Type B pancreatic cell (in vitro differentiated cells): ENCODE measurements at regions not wholly inside any gene's neighbourhood (a gene's known extent, or its start where the extent isn't known, plus 50 kb on each side); places are given as distances from the start of the nearest gene placed in this dataset.

Experiments used
- DNase-seq: peaks from one replicate; pipeline ENCODE4 v3.0.0; 2021; ENCODE audit warnings: mixed read lengths; ENCODE audit not compliant: unreplicated experiment; ENCODE audit errors: extremely low spot score
- H3K27ac Mint-ChIP-seq: 2 replicates; pipeline ENCODE4 v1.8.0; 2021; ENCODE audit warnings: mild to moderate bottlenecking, mixed read lengths
- H3K27me3 Mint-ChIP-seq: 2 replicates; pipeline ENCODE4 v1.8.0; 2021; ENCODE audit warnings: mixed read lengths
- H3K36me3 Mint-ChIP-seq: 2 replicates; pipeline ENCODE4 v1.8.0; 2021; ENCODE audit warnings: mixed read lengths
- H3K4me1 Mint-ChIP-seq: one replicate; pipeline ENCODE4 v1.8.0; 2021; ENCODE audit warnings: mixed read lengths; ENCODE audit not compliant: unreplicated experiment
- H3K4me3 Mint-ChIP-seq: 2 replicates; pipeline ENCODE4 v1.8.0; 2021; ENCODE audit warnings: mild to moderate bottlenecking, mixed read lengths
- H3K9me3 Mint-ChIP-seq: 2 replicates; pipeline ENCODE4 v1.8.0; 2021; ENCODE audit warnings: mixed read lengths
- TF ChIP-seq, protein P1 (sequence below): fragments of 200-600 bp; sonication (generic); conservative IDR thresholded peaks from 2 replicates; pipeline ENCODE4 v1.5.0; 2021; ENCODE audit warnings: antibody characterized with exemption, mild to moderate bottlenecking

DNA sequence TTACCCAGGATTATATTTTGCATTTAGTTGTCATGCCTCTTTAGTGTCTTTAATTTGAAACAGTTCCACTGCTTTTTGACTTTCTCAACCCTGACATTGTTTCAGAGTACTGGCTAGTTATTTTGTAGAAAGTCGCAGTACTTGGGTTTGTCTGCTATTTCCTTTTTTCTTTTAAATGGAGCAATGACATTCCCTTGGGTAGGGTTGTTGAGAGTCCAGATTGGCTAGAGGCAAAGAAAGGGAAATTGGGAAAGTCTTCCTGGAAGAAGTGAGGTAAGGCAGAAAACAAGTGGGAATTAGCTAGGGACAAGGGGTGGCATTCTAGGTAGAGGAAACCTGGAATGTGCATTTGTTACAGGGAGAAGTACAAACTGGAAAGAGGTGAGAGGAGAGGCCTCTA lies 245.9 kb downstream of the EMP1 start:
- TF ChIP-seq, protein P1, sequence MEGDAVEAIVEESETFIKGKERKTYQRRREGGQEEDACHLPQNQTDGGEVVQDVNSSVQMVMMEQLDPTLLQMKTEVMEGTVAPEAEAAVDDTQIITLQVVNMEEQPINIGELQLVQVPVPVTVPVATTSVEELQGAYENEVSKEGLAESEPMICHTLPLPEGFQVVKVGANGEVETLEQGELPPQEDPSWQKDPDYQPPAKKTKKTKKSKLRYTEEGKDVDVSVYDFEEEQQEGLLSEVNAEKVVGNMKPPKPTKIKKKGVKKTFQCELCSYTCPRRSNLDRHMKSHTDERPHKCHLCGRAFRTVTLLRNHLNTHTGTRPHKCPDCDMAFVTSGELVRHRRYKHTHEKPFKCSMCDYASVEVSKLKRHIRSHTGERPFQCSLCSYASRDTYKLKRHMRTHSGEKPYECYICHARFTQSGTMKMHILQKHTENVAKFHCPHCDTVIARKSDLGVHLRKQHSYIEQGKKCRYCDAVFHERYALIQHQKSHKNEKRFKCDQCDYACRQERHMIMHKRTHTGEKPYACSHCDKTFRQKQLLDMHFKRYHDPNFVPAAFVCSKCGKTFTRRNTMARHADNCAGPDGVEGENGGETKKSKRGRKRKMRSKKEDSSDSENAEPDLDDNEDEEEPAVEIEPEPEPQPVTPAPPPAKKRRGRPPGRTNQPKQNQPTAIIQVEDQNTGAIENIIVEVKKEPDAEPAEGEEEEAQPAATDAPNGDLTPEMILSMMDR = no peak
- Mint-ChIP-seq H3K27me3 (peaks cover 16% of the 10 kb centered on the region), H3K36me3 (peaks cover 3% of the 10 kb centered on the region), H3K4me1 (no peaks in the 10 kb centered on the region), H3K27ac (no peak overlapping the region), H3K4me3 (no peak overlapping the region), H3K9me3 (no peaks in the 10 kb centered on the region)
- no peak for DNase-seq

DNA sequence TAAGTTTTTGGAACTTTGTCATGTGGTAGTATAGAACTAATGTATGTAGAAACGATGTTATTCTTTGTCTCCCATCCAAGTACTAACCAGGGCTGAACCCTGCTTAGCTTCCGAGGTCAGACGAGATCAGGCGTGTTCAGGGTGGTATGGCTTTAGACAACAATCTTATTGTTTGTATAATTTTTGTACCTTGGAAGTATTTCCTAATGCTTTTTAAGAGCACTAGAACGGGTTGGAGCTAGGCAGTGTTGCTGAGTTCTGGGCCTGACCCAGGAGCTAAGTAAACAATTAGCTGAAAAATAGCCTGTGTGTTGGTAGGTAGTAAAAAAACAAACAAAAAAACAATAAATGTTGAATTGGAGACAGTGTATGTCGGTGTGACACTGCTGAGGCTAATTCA lies 244.3 kb downstream of the EMP1 start:
- peaks cover 3% of the 10 kb centered on the region for H3K36me3 Mint-ChIP-seq
- no peak for DNase-seq
- no peak overlapping the region for H3K27ac Mint-ChIP-seq
- H3K9me3 Mint-ChIP-seq = no peaks in the 10 kb centered on the region
- no peaks in the 10 kb centered on the region for H3K4me1 Mint-ChIP-seq
- no peak overlapping the region for H3K4me3 Mint-ChIP-seq
- peaks cover 30% of the 10 kb centered on the region for H3K27me3 Mint-ChIP-seq
- TF ChIP-seq, protein P1 = no peak

DNA sequence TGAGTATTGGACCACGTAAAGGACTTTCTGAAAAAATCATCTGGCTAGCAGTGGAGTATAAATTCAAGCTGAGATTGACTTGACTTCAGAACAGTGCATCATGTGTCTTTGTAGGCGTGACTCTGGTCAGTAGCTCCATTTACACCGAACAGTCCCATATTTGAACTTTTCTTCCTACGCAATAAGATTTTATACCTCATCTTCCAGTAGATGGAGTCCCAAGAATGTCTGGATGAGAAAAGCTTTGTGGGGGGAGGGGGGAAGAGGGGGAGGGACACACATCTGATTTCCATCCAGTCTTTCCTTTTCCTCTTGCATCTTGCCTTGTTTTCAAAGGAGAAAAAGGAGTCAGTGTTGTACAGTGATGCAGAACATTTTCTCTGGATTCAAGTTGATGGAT lies 241.0 kb downstream of the EMP1 start:
- Mint-ChIP-seq H3K4me1 (no peaks in the 10 kb centered on the region), H3K9me3 (no peaks in the 10 kb centered on the region), H3K27ac (no peak overlapping the region), H3K4me3 (no peak overlapping the region), H3K27me3 (peaks cover 38% of the 10 kb centered on the region), H3K36me3 (peaks cover 3% of the 10 kb centered on the region)
- TF ChIP-seq, protein P1 = no peak
- no peak for DNase-seq

DNA sequence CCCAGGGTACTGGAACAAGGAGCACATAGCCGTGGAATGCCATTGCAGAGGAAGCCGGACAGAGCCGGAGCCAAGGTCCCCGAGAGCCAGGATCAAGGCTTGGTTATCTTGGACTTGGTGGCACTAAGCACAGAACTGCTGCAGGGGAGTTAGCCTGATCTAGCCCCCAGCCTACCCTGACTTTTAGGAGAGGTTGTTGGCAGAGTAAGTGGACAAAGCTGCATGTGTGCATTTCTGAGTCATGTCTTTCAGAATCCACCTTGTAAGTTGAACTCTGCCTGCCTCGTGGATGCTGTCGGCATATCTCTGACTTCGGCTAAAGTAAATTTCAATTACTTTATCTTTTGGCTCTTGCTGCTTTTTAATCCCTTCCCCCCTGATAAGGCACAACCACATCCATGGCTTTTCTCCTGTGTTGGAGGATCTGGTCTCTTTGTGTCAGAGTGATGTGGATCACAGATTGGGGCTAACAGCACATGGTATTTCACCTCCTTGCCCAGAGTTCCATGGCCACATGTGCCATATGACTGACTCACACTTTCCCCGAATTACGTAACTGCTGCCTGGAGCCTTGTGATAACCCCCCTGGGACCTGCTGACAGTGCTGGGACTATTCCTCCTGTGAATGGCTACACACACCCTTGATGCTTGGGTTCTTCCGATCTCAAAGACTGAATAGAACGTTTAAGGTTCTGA lies 240.3 kb downstream of the EMP1 start:
- no peak for DNase-seq
- H3K27ac Mint-ChIP-seq = no peak overlapping the region
- no peaks in the 10 kb centered on the region for H3K4me1 Mint-ChIP-seq
- H3K36me3 Mint-ChIP-seq = peaks cover 3% of the 10 kb centered on the region
- no peaks in the 10 kb centered on the region for H3K9me3 Mint-ChIP-seq
- TF ChIP-seq, protein P1 = no peak
- peaks cover 42% of the 10 kb centered on the region for H3K27me3 Mint-ChIP-seq
- no peak overlapping the region for H3K4me3 Mint-ChIP-seq

DNA sequence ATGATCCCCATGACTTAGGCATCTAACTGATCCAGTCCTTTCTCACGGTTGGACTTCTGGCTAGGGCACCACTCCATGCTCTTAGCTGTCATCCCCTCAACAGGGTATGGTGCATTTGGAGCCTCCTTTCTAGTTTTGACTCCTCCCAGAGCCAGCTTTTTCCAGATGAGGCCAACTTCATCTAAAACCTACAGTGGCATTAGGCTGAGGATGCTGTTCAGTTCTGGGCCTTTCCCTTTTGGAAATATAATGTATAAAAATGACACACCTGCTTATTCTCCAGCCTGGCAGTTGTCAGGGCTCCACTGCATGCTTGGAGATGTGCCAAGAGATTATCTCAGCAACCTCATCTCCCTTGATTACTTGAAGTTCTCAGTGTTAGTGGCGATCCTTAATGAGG lies 239.7 kb downstream of the EMP1 start:
- TF ChIP-seq, protein P1 = no peak
- no peaks in the 10 kb centered on the region for H3K4me1 Mint-ChIP-seq
- H3K9me3 Mint-ChIP-seq = no peaks in the 10 kb centered on the region
- no peak overlapping the region for H3K27ac Mint-ChIP-seq
- H3K4me3 Mint-ChIP-seq = no peak overlapping the region
- peaks cover 47% of the 10 kb centered on the region for H3K27me3 Mint-ChIP-seq
- peaks cover 3% of the 10 kb centered on the region for H3K36me3 Mint-ChIP-seq
- no peak for DNase-seq
